Erythroblast (primary cell): ENCODE measurements at regions not wholly inside any gene's neighbourhood (a gene's known extent, or its start where the extent isn't known, plus 50 kb on each side); places are given as distances from the start of the nearest gene placed in this dataset.

Experiments used
- GATA1 ChIP-seq: IDR thresholded peaks from 2 replicates; pipeline ENCODE4 v1.6.1; 2011; ENCODE audit warnings: low read depth, mild to moderate bottlenecking, control low read depth, low read length, moderate library complexity
- POLR2A ChIP-seq: IDR thresholded peaks from 2 replicates; pipeline ENCODE4 v1.6.1; 2011; ENCODE audit warnings: mild to moderate bottlenecking, low read length

GRCh38 chr16:85284141-85284817 is 172.0 kb upstream of the CIBAR2 start:
- TF ChIP-seq POLR2A (no peak), GATA1 (no peak)
